C4-2B (cell line): ENCODE measurements at regions not wholly inside any gene's neighbourhood (a gene's known extent, or its start where the extent isn't known, plus 50 kb on each side); places are given as distances from the start of the nearest gene placed in this dataset.

Experiments used
- H3K27ac ChIP-seq: fragments of 450-650 bp; 2 replicates; pipeline ENCODE4 v1.5.1; 2017
- CTCF ChIP-seq: fragments of 450-650 bp; conservative IDR thresholded peaks from 2 replicates; pipeline ENCODE4 v1.5.1; 2017; ENCODE audit warnings: mild to moderate bottlenecking
- ZFX ChIP-seq: fragments of 450-650 bp; IDR thresholded peaks from 2 replicates; pipeline ENCODE4 v1.6.1; 2017

- H3K27ac ChIP-seq, result no peak overlapping the region; the same call in 1 of the 2 replicates
- TF ChIP-seq ZFX (no peak), CTCF (no peak)
Observed at GRCh38 chr2:439556-440402, 151.9 kb upstream of the ALKAL2 start.

- H3K27ac ChIP-seq, result peak overlapping the region; percentile 17; the same call in 1 of the 2 replicates
Observed at GRCh38 chr2:439077-439476, 151.2 kb upstream of the ALKAL2 start.

GRCh38 chr2:437756-438393 is 150.0 kb upstream of the ALKAL2 start:
- no peak for TF ChIP-seq ZFX
- no peak for TF ChIP-seq CTCF

More at GRCh38 chr2:439077-439476, 151.2 kb upstream of the ALKAL2 start:
- TF ChIP-seq CTCF (no peak), ZFX (no peak)

GRCh38 chr2:437180-437579 is 149.3 kb upstream of the ALKAL2 start:
- TF ChIP-seq CTCF (no peak), ZFX (no peak)
- no peak overlapping the region for H3K27ac ChIP-seq

More at GRCh38 chr2:437756-438393, 150.0 kb upstream of the ALKAL2 start:
- H3K27ac ChIP-seq, result no peak overlapping the region

- H3K27ac ChIP-seq, result no peak overlapping the region
- no peak for TF ChIP-seq ZFX
- TF ChIP-seq CTCF, result no peak
Observed at GRCh38 chr2:436205-436604, 148.3 kb upstream of the ALKAL2 start.

- no peak overlapping the region for H3K27ac ChIP-seq
- TF ChIP-seq CTCF (no peak), ZFX (no peak)
Observed at GRCh38 chr2:434625-435024, 146.7 kb upstream of the ALKAL2 start.

- H3K27ac ChIP-seq, result no peak overlapping the region
- TF ChIP-seq ZFX, result no peak
- TF ChIP-seq CTCF, result no peak
Observed at GRCh38 chr2:433216-433615, 145.3 kb upstream of the ALKAL2 start.
